A673 (cell line): ENCODE measurements at regions not wholly inside any gene's neighbourhood (a gene's known extent, or its start where the extent isn't known, plus 50 kb on each side); places are given as distances from the start of the nearest gene placed in this dataset.

ENCODE experiments used
- BruUV-seq: library from RNA; stranded (reverse); fragments of 400-500 nt; replicated peaks from 2 replicates; lab custom pipeline; 2021; lab: Mats Ljungman, UMichigan
- CTCF ChIA-PET: fragments of 300-600 bp; sonication (Branson Sonifier 250); formaldehyde crosslinking; loops from one replicate; lab custom pipeline; 2022; ENCODE audit warnings: antibody characterized with exemption; lab: Charles Lee
- POLR2A ChIA-PET: fragments of 300-600 bp; sonication (Branson Sonifier 250); formaldehyde crosslinking; loops from one replicate; lab custom pipeline; 2022; ENCODE audit warnings: antibody characterized with exemption; ENCODE audit not compliant: low non-redundant PET; lab: Charles Lee
- DNase-seq: peaks from one replicate; pipeline ENCODE4 v3.0.0-alpha.2; 2015; ENCODE audit warnings: low spot score
- H3K27ac ChIP-seq: fragments of 200-600 bp; sonication (generic); 2 replicates; pipeline ENCODE4 v1.5.1; 2016; ENCODE audit warnings: mixed run types, low read depth, mild to moderate bottlenecking, mixed read lengths, antibody characterized with exemption, low read length; ENCODE audit not compliant: poor library complexity, severe bottlenecking
- H3K27me3 ChIP-seq: fragments of 200-600 bp; sonication (generic); replicated peaks from 2 replicates; pipeline ENCODE4 v1.6.1; 2017; ENCODE audit warnings: mixed run types, low read depth, mild to moderate bottlenecking, mixed read lengths, antibody characterized with exemption, low read length; ENCODE audit not compliant: insufficient read depth, poor library complexity
- H3K36me3 ChIP-seq: fragments of 200-600 bp; sonication (generic); 2 replicates; pipeline ENCODE4 v1.6.1; 2016; ENCODE audit warnings: mixed run types, mild to moderate bottlenecking, mixed read lengths, antibody characterized with exemption, low read length; ENCODE audit not compliant: insufficient read depth, poor library complexity, severe bottlenecking
- H3K4me1 ChIP-seq: fragments of 200-600 bp; sonication (generic); 2 replicates; pipeline ENCODE4 v1.6.1; 2017; ENCODE audit warnings: mixed run types, mild to moderate bottlenecking, mixed read lengths, antibody characterized with exemption, low read length; ENCODE audit not compliant: insufficient read depth, poor library complexity, severe bottlenecking
- H3K4me3 ChIP-seq: fragments of 200-600 bp; sonication (generic); 2 replicates; pipeline ENCODE4 v1.5.1; 2016; ENCODE audit warnings: low read depth, mixed run types, mild to moderate bottlenecking, mixed read lengths, low read length; ENCODE audit not compliant: poor library complexity, severe bottlenecking
- H3K9me3 ChIP-seq: fragments of 200-600 bp; sonication (generic); 2 replicates; pipeline ENCODE4 v1.6.1; 2016; ENCODE audit warnings: mixed run types, low read depth, mild to moderate bottlenecking, mixed read lengths, antibody characterized with exemption, low read length; ENCODE audit not compliant: poor library complexity, severe bottlenecking
- CTCF ChIP-seq: fragments of 300-800, 200-600 bp; sonication (generic); conservative IDR thresholded peaks from 2 replicates; pipeline ENCODE4 v1.5.1; 2017; ENCODE audit warnings: low read depth, mild to moderate bottlenecking, antibody characterized with exemption, low read length, moderate library complexity, mixed read lengths
- EZH2 ChIP-seq: fragments of 200-600 bp; sonication (generic); IDR thresholded peaks from 2 replicates; pipeline ENCODE4 v1.6.1; 2017; ENCODE audit warnings: borderline replicate concordance, low read depth, mild to moderate bottlenecking, mixed read lengths, antibody characterized with exemption, low read length; ENCODE audit not compliant: poor library complexity, severe bottlenecking
- intact Hi-C: fragments of 100-400 bp; cut with micrococcal nuclease; formaldehyde crosslinking; loops from one replicate; pipeline ENCODE4 v1.10.0; 2022; ENCODE audit not compliant: unreplicated experiment

- TF ChIP-seq CTCF, result no peak
- TF ChIP-seq EZH2, result no peak
- no peaks in the 10 kb centered on the region for H3K27me3 ChIP-seq
- H3K36me3 ChIP-seq, result no peaks in the 10 kb centered on the region
- ChIA-PET POLR2A (no interaction called here), CTCF (no interaction called here)
- no peak for DNase-seq
- BruUV-seq, result no TSS peak
- H3K4me1 ChIP-seq, result no peaks in the 10 kb centered on the region
- no peak overlapping the region for H3K27ac ChIP-seq
- intact Hi-C loops, result no loop called here
- H3K4me3 ChIP-seq, result no peak overlapping the region
- H3K9me3 ChIP-seq, result no peaks in the 10 kb centered on the region
These were observed 489.1 kb upstream of the CELF2 start for GRCh38 chr10:10528563-10528910.

- Histone ChIP-seq H3K27ac (no peak overlapping the region), H3K36me3 (no peaks in the 10 kb centered on the region), H3K4me3 (no peak overlapping the region), H3K9me3 (no peaks in the 10 kb centered on the region), H3K4me1 (no peaks in the 10 kb centered on the region), H3K27me3 (no peaks in the 10 kb centered on the region)
- CTCF ChIA-PET, result no interaction called here
- POLR2A ChIA-PET, result no interaction called here
- intact Hi-C loops, result no loop called here
- no TSS peak for BruUV-seq
- TF ChIP-seq EZH2 (no peak), CTCF (no peak)
- DNase-seq, result no peak
These were observed 487.4 kb upstream of the CELF2 start for GRCh38 chr10:10530313-10530712.

GRCh38 chr10:10532236-10532635 lies 485.4 kb upstream of the CELF2 start:
- Histone ChIP-seq H3K4me1 (no peaks in the 10 kb centered on the region), H3K36me3 (no peaks in the 10 kb centered on the region), H3K27me3 (no peaks in the 10 kb centered on the region), H3K9me3 (no peaks in the 10 kb centered on the region), H3K27ac (no peak overlapping the region), H3K4me3 (no peak overlapping the region)
- ChIA-PET POLR2A (no interaction called here), CTCF (no interaction called here)
- BruUV-seq, result no TSS peak
- TF ChIP-seq CTCF (no peak), EZH2 (no peak)
- DNase-seq, result no peak
- intact Hi-C loops, result no loop called here
